SK-N-SH treated with all-trans-retinoic acid at 6 μM for 48 hours (cell line): ENCODE measurements at regions not wholly inside any gene's neighbourhood (a gene's known extent, or its start where the extent isn't known, plus 50 kb on each side); places are given as distances from the start of the nearest gene placed in this dataset.

Experiments
- ATAC-seq: fragments of 200-7000 bp; cut with Tn5 transposase; 3 replicates; pipeline ENCODE4 v1.9.1; 2020; ENCODE audit warnings: mild to moderate bottlenecking, moderate library complexity
- ARNTL ChIP-seq: fragments of 450-650 bp; formaldehyde crosslinking; IDR thresholded peaks from 2 replicates; pipeline ENCODE4 v1.5.0; 2020; ENCODE audit warnings: low read depth, mild to moderate bottlenecking, moderate library complexity, borderline replicate concordance
- BACH2 ChIP-seq: fragments of 250-450 bp; sonication (Bioruptor Pico); IDR thresholded peaks from 2 replicates; pipeline ENCODE4 v1.9.0; 2021; ENCODE audit warnings: mild to moderate bottlenecking, borderline replicate concordance
- CSDC2 ChIP-seq: fragments of 250-450 bp; sonication (Bioruptor Pico); IDR thresholded peaks from 2 replicates; pipeline ENCODE4 v1.5.0; 2020; ENCODE audit warnings: mild to moderate bottlenecking, moderate library complexity
- ESRRG ChIP-seq: fragments of 250-450 bp; sonication (Bioruptor Pico); IDR thresholded peaks from 2 replicates; pipeline ENCODE4 v1.6.1; 2021; ENCODE audit warnings: mild to moderate bottlenecking
- GLIS3 ChIP-seq: fragments of 250-450 bp; sonication (Bioruptor Pico); IDR thresholded peaks from 2 replicates; pipeline ENCODE4 v1.5.0; 2020; ENCODE audit warnings: mild to moderate bottlenecking, moderate library complexity
- ISL1 ChIP-seq: fragments of 250-450 bp; sonication (Bioruptor Pico); IDR thresholded peaks from 2 replicates; pipeline ENCODE4 v2.1.2; 2022; ENCODE audit warnings: mild to moderate bottlenecking, moderate library complexity
- OSR1 ChIP-seq: fragments of 250-450 bp; sonication (Bioruptor Pico); IDR thresholded peaks from 2 replicates; pipeline ENCODE4 v1.8.0; 2022; ENCODE audit warnings: moderate library complexity, mild to moderate bottlenecking, inconsistent platforms
- PPARA ChIP-seq: fragments of 250-450 bp; sonication (Bioruptor Pico); IDR thresholded peaks from 2 replicates; pipeline ENCODE4 v1.5.0; 2020; ENCODE audit warnings: mild to moderate bottlenecking, borderline replicate concordance
- SNAI2 ChIP-seq: fragments of 250-450 bp; sonication (Bioruptor Pico); IDR thresholded peaks from 2 replicates; pipeline ENCODE4 v1.5.0; 2020; ENCODE audit warnings: mild to moderate bottlenecking, moderate library complexity
- TCF4 ChIP-seq: fragments of 250-450 bp; sonication (Bioruptor Pico); IDR thresholded peaks from 2 replicates; pipeline ENCODE4 v1.8.0; 2021; ENCODE audit warnings: mild to moderate bottlenecking, moderate library complexity, borderline replicate concordance
- TOX ChIP-seq: fragments of 250-450 bp; sonication (Bioruptor Pico); IDR thresholded peaks from 2 replicates; pipeline ENCODE4 v1.8.0; 2021; ENCODE audit warnings: mild to moderate bottlenecking, moderate library complexity, borderline replicate concordance
- ZC3H10 ChIP-seq: fragments of 250-450 bp; sonication (Bioruptor Pico); IDR thresholded peaks from 2 replicates; pipeline ENCODE4 v1.5.1; 2021; ENCODE audit warnings: mild to moderate bottlenecking, moderate library complexity
- ZFP3 ChIP-seq: fragments of 250-450 bp; sonication (Bioruptor Pico); IDR thresholded peaks from 2 replicates; pipeline ENCODE4 v1.5.0; 2020; ENCODE audit warnings: mild to moderate bottlenecking, moderate library complexity
- ZFP30 ChIP-seq: fragments of 450-650 bp; formaldehyde crosslinking; IDR thresholded peaks from 2 replicates; pipeline ENCODE4 v1.5.0; 2022; ENCODE audit warnings: mild to moderate bottlenecking, moderate library complexity
- ZNF565 ChIP-seq: fragments of 450-650 bp; formaldehyde crosslinking; conservative IDR thresholded peaks from 2 replicates; pipeline ENCODE4 v1.5.0; 2020; ENCODE audit warnings: low read depth, mild to moderate bottlenecking, moderate library complexity
- ZNF70 ChIP-seq: fragments of 450-650 bp; formaldehyde crosslinking; IDR thresholded peaks from 2 replicates; pipeline ENCODE4 v1.5.0; 2020; ENCODE audit warnings: mild to moderate bottlenecking, moderate library complexity
- ZNF8 ChIP-seq: fragments of 450-650 bp; formaldehyde crosslinking; IDR thresholded peaks from 2 replicates; pipeline ENCODE4 v1.5.0; 2020; ENCODE audit warnings: mild to moderate bottlenecking, moderate library complexity
- TF ChIP-seq, protein P1 (sequence below): fragments of 250-450 bp; sonication (Bioruptor Pico); IDR thresholded peaks from 2 replicates; pipeline ENCODE4 v1.5.0; 2020; ENCODE audit warnings: mild to moderate bottlenecking, moderate library complexity
- TF ChIP-seq, protein P2 (sequence below): fragments of 250-450 bp; sonication (Bioruptor Pico); IDR thresholded peaks from 2 replicates; pipeline ENCODE4 v1.5.1; 2021; ENCODE audit warnings: mild to moderate bottlenecking, moderate library complexity
- TF ChIP-seq, protein P3 (sequence below): fragments of 250-450 bp; sonication (Bioruptor Pico); IDR thresholded peaks from 2 replicates; pipeline ENCODE4 v1.5.1; 2020; ENCODE audit warnings: low read depth, mild to moderate bottlenecking, moderate library complexity
- TF ChIP-seq, protein P4 (sequence below): fragments of 250-450 bp; sonication (Bioruptor Pico); IDR thresholded peaks from 2 replicates; pipeline ENCODE4 v1.8.0; 2020; ENCODE audit warnings: mild to moderate bottlenecking, moderate library complexity, borderline replicate concordance
- TF ChIP-seq, protein P5 (sequence below): fragments of 250-450 bp; sonication (Bioruptor Pico); IDR thresholded peaks from 2 replicates; pipeline ENCODE4 v1.8.0; 2021; ENCODE audit warnings: low read depth, mild to moderate bottlenecking, moderate library complexity, borderline replicate concordance

DNA sequence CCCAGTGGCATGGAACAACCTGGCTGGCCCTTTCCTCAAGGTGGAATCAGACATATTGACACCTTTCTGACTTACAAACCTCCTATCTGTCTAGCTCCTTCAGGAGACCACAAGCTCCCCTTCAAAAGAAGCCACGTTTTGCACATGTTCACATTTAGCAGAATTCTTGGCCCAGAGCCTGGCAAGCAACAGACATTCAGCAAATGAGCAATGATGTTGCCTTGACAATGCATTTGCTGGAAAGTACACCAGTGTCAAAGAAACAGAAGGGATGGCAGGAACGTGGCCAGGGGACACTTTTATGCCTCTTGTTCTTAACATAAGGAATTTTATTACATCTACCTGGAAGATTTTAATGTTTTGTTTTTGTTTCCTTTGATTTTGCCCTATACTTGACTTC lies 85.5 kb upstream of the FGF14 start:
- no peak for TF ChIP-seq ESRRG (CRISPR knock-in tag)
- TF ChIP-seq TCF4: no peak
- TF ChIP-seq PPARA (CRISPR knock-in tag): no peak
- no peak for TF ChIP-seq OSR1 (CRISPR knock-in tag)
- no peak for TF ChIP-seq ZNF70 (CRISPR knock-in tag)
- no peak for TF ChIP-seq GLIS3 (CRISPR knock-in tag)
- no peak for TF ChIP-seq ZFP30 (CRISPR knock-in tag)
- no peak for TF ChIP-seq SNAI2
- TF ChIP-seq, protein P1, sequence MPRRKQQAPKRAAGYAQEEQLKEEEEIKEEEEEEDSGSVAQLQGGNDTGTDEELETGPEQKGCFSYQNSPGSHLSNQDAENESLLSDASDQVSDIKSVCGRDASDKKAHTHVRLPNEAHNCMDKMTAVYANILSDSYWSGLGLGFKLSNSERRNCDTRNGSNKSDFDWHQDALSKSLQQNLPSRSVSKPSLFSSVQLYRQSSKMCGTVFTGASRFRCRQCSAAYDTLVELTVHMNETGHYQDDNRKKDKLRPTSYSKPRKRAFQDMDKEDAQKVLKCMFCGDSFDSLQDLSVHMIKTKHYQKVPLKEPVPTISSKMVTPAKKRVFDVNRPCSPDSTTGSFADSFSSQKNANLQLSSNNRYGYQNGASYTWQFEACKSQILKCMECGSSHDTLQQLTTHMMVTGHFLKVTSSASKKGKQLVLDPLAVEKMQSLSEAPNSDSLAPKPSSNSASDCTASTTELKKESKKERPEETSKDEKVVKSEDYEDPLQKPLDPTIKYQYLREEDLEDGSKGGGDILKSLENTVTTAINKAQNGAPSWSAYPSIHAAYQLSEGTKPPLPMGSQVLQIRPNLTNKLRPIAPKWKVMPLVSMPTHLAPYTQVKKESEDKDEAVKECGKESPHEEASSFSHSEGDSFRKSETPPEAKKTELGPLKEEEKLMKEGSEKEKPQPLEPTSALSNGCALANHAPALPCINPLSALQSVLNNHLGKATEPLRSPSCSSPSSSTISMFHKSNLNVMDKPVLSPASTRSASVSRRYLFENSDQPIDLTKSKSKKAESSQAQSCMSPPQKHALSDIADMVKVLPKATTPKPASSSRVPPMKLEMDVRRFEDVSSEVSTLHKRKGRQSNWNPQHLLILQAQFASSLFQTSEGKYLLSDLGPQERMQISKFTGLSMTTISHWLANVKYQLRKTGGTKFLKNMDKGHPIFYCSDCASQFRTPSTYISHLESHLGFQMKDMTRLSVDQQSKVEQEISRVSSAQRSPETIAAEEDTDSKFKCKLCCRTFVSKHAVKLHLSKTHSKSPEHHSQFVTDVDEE: no peak
- no peak for TF ChIP-seq ZNF8
- TF ChIP-seq ZFP3: no peak
- peak; percentile 55; the same call in 2 of the 3 replicates for ATAC-seq

DNA sequence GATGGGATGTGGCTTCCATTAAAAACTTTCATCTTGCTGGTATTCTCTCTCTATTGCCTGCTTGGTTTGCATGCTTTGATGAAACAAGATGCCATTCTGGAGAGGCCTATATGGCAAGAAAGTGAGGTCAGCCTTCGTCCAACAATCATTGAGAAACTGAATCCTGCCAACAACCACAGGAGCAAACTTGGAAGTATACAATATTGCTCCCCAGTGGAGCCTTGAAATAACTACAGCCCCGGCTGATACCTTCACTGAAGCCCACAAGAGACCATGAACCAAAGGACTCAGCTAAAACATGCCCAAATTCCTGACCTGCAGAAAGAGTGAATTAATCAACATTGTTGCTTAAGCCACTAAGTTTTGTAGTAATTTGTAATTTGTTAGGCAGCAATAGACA lies 82.5 kb upstream of the FGF14 start:
- TF ChIP-seq ZC3H10: no peak
- TF ChIP-seq, protein P2, sequence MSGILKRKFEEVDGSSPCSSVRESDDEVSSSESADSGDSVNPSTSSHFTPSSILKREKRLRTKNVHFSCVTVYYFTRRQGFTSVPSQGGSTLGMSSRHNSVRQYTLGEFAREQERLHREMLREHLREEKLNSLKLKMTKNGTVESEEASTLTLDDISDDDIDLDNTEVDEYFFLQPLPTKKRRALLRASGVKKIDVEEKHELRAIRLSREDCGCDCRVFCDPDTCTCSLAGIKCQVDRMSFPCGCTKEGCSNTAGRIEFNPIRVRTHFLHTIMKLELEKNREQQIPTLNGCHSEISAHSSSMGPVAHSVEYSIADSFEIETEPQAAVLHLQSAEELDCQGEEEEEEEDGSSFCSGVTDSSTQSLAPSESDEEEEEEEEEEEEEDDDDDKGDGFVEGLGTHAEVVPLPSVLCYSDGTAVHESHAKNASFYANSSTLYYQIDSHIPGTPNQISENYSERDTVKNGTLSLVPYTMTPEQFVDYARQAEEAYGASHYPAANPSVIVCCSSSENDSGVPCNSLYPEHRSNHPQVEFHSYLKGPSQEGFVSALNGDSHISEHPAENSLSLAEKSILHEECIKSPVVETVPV (CRISPR knock-in tag): no peak
- TF ChIP-seq PPARA (CRISPR knock-in tag): no peak
- TF ChIP-seq ZNF70 (CRISPR knock-in tag): no peak
- no peak for TF ChIP-seq ZFP30 (CRISPR knock-in tag)
- TF ChIP-seq BACH2 (CRISPR knock-in tag): no peak
- no peak for TF ChIP-seq TOX (CRISPR knock-in tag)
- TF ChIP-seq ZNF8: no peak
- no peak for TF ChIP-seq CSDC2 (CRISPR knock-in tag)
- TF ChIP-seq SNAI2: no peak
- TF ChIP-seq ZFP3: no peak
- TF ChIP-seq, protein P3, sequence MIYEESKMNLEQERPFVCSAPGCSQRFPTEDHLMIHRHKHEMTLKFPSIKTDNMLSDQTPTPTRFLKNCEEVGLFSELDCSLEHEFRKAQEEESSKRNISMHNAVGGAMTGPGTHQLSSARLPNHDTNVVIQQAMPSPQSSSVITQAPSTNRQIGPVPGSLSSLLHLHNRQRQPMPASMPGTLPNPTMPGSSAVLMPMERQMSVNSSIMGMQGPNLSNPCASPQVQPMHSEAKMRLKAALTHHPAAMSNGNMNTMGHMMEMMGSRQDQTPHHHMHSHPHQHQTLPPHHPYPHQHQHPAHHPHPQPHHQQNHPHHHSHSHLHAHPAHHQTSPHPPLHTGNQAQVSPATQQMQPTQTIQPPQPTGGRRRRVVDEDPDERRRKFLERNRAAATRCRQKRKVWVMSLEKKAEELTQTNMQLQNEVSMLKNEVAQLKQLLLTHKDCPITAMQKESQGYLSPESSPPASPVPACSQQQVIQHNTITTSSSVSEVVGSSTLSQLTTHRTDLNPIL (CRISPR knock-in tag): no peak
- TF ChIP-seq, protein P4, sequence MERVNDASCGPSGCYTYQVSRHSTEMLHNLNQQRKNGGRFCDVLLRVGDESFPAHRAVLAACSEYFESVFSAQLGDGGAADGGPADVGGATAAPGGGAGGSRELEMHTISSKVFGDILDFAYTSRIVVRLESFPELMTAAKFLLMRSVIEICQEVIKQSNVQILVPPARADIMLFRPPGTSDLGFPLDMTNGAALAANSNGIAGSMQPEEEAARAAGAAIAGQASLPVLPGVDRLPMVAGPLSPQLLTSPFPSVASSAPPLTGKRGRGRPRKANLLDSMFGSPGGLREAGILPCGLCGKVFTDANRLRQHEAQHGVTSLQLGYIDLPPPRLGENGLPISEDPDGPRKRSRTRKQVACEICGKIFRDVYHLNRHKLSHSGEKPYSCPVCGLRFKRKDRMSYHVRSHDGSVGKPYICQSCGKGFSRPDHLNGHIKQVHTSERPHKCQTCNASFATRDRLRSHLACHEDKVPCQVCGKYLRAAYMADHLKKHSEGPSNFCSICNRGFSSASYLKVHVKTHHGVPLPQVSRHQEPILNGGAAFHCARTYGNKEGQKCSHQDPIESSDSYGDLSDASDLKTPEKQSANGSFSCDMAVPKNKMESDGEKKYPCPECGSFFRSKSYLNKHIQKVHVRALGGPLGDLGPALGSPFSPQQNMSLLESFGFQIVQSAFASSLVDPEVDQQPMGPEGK (CRISPR knock-in tag): no peak
- TF ChIP-seq GLIS3 (CRISPR knock-in tag): no peak
- no peak for TF ChIP-seq ZNF565
- TF ChIP-seq ESRRG (CRISPR knock-in tag): no peak
- TF ChIP-seq, protein P5, sequence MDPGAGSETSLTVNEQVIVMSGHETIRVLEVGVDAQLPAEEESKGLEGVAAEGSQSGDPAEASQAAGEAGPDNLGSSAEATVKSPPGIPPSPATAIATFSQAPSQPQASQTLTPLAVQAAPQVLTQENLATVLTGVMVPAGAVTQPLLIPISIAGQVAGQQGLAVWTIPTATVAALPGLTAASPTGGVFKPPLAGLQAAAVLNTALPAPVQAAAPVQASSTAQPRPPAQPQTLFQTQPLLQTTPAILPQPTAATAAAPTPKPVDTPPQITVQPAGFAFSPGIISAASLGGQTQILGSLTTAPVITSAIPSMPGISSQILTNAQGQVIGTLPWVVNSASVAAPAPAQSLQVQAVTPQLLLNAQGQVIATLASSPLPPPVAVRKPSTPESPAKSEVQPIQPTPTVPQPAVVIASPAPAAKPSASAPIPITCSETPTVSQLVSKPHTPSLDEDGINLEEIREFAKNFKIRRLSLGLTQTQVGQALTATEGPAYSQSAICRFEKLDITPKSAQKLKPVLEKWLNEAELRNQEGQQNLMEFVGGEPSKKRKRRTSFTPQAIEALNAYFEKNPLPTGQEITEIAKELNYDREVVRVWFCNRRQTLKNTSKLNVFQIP (CRISPR knock-in tag): no peak
- TF ChIP-seq, all 23 proteins: peak for 0
- ATAC-seq: peak; percentile 83

DNA sequence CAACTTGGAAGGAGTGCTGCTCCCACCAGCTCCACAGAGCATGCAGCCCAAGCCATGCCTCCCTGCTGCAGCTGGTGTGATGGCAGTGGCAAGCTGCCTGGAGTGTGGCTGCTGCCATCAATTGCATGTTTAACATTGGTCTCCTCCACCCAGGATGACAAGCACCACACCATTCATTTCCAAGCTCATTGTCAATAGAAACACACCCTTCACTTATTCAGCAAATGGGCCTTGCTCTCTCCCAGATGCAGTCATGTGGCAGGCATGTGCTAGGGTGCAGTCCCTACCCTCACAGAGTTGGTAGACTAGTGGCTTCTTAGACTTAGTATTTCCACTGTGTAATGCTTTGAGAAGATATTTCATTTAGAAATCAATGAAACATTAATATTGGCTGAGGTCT lies 70.8 kb upstream of the FGF14 start:
- ATAC-seq: no peak
- TF ChIP-seq ZNF565 (no peak), SNAI2 (no peak), ZFP3 (no peak), ZNF8 (no peak), GLIS3 (CRISPR knock-in tag) (no peak), ZC3H10 (no peak), OSR1 (CRISPR knock-in tag) (no peak), BACH2 (CRISPR knock-in tag) (no peak), ZNF70 (CRISPR knock-in tag) (no peak), ISL1 (no peak), ARNTL (CRISPR knock-in tag) (no peak), CSDC2 (CRISPR knock-in tag) (no peak), PPARA (CRISPR knock-in tag) (no peak)
- TF ChIP-seq, protein P3 (CRISPR knock-in tag): no peak
- TF ChIP-seq, protein P4 (CRISPR knock-in tag): no peak
- TF ChIP-seq, protein P5 (CRISPR knock-in tag): no peak
